GM18870 (cell line): ENCODE measurements at regions not wholly inside any gene's neighbourhood (a gene's known extent, or its start where the extent isn't known, plus 50 kb on each side); places are given as distances from the start of the nearest gene placed in this dataset.
"Not testable (repeated sequence)": the region's sequence is repeated elsewhere in the genome, so short reads cannot be mapped to it uniquely, and the experiment has no call there.

Experiments used
- ATAC-seq: cut with Tn5 transposase; IDR thresholded peaks from one replicate; pipeline ENCODE4 v1.9.1; 2021; ENCODE audit warnings: moderate library complexity; ENCODE audit not compliant: unreplicated experiment

GRCh38 chr3:15982667-15983196 lies 185.0 kb upstream of the ANKRD28 start:
- ATAC-seq, result no peak

- no peak for ATAC-seq
Measured at GRCh38 chr3:15983232-15983631, 185.5 kb upstream of the ANKRD28 start.

GRCh38 chr3:15983693-15984092 lies 185.9 kb upstream of the ANKRD28 start:
- no peak for ATAC-seq

- ATAC-seq, result no peak
Measured at GRCh38 chr3:15989419-15989818, 185.1 kb upstream of the GALNT15 start.

- ATAC-seq, result not testable (repeated sequence)
Measured at GRCh38 chr3:15993660-15994059, 180.8 kb upstream of the GALNT15 start.

- not testable (repeated sequence) for ATAC-seq
Measured at GRCh38 chr3:15996496-15996895, 178.0 kb upstream of the GALNT15 start.

- peak; percentile 96 for ATAC-seq
Measured at GRCh38 chr3:15997274-15997943, 177.1 kb upstream of the GALNT15 start.

- ATAC-seq, result no peak
Measured at GRCh38 chr3:15998911-15999310, 175.6 kb upstream of the GALNT15 start.

- ATAC-seq, result no peak
Measured at GRCh38 chr3:16004812-16005211, 169.7 kb upstream of the GALNT15 start.

GRCh38 chr3:16011376-16011775 lies 163.1 kb upstream of the GALNT15 start:
- no peak for ATAC-seq

- no peak for ATAC-seq
Measured at GRCh38 chr3:16012086-16012485, 162.4 kb upstream of the GALNT15 start.

GRCh38 chr3:16013568-16013967 lies 160.9 kb upstream of the GALNT15 start:
- ATAC-seq, result no peak

GRCh38 chr3:16021801-16022200 lies 152.7 kb upstream of the GALNT15 start:
- ATAC-seq, result not testable (repeated sequence)

- not testable (repeated sequence) for ATAC-seq
Measured at GRCh38 chr3:16023881-16024280, 150.6 kb upstream of the GALNT15 start.

GRCh38 chr3:16024548-16024947 lies 149.9 kb upstream of the GALNT15 start:
- ATAC-seq, result no peak

- ATAC-seq, result no peak
Measured at GRCh38 chr3:16026753-16027152, 147.7 kb upstream of the GALNT15 start.

- ATAC-seq, result no peak
Measured at GRCh38 chr3:16028604-16029003, 145.9 kb upstream of the GALNT15 start.

- ATAC-seq, result no peak
Measured at GRCh38 chr3:16030342-16030741, 144.1 kb upstream of the GALNT15 start.

GRCh38 chr3:16031434-16031833 lies 143.0 kb upstream of the GALNT15 start:
- no peak for ATAC-seq

GRCh38 chr3:16033889-16034687 lies 140.4 kb upstream of the GALNT15 start:
- no peak for ATAC-seq

GRCh38 chr3:16040991-16041390 lies 133.5 kb upstream of the GALNT15 start:
- no peak for ATAC-seq
